OCI-LY3 (cell line): ENCODE measurements at regions not wholly inside any gene's neighbourhood (a gene's known extent, or its start where the extent isn't known, plus 50 kb on each side); places are given as distances from the start of the nearest gene placed in this dataset.

Source experiments
- CTCF ChIP-seq: fragments of 200-600, 300-600 bp; sonication (generic); IDR thresholded peaks from 2 replicates; pipeline ENCODE4 v1.5.1; 2014; ENCODE audit warnings: antibody characterized with exemption, low read length, low read depth
- EZH2phosphoT487 ChIP-seq: fragments of 200-600 bp; shearing (Covaris generic); IDR thresholded peaks from 2 replicates; pipeline ENCODE4 v1.6.1; 2018; ENCODE audit warnings: antibody characterized with exemption, mixed run types, low read depth

GRCh38 chr4:171594293-171594692 lies 218.9 kb upstream of the GALNTL6 start:
- TF ChIP-seq CTCF = no peak
- no peak for TF ChIP-seq EZH2phosphoT487
